ENCODE measurements at regions not wholly inside any gene's neighbourhood (a gene's known extent, or its start where the extent isn't known, plus 50 kb on each side); places are given as distances from the start of the nearest gene placed in this dataset.

DNA sequence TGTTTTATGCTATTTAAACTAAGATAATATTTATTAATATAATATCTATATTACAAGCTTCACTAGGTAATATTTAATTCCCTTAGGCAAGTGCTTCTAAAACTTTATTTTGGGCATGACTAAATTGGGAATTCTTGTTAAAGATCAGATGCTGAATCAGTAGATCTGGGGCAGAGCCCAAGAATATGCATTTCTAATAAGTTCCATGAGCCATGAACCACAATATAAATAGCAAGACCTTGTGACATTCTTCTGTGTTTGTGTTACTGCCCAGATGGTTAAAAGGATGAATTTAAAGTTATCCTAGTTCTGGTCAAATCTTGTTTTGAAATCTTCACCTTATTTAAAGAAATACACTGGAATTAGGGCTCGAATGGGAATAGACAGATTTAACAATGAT, 258.4 kb upstream of the CACNA2D1 start:
- H3K36me3 Mint-ChIP-seq = no peaks in the 10 kb centered on the region
- no peak overlapping the region for H3K4me3 Mint-ChIP-seq
- no peaks in the 10 kb centered on the region for H3K4me1 Mint-ChIP-seq
- no peak overlapping the region for H3K27ac Mint-ChIP-seq
- no peak for DNase-seq
- H3K27me3 Mint-ChIP-seq = no peaks in the 10 kb centered on the region
- H3K9me3 Mint-ChIP-seq = no peaks in the 10 kb centered on the region

DNA sequence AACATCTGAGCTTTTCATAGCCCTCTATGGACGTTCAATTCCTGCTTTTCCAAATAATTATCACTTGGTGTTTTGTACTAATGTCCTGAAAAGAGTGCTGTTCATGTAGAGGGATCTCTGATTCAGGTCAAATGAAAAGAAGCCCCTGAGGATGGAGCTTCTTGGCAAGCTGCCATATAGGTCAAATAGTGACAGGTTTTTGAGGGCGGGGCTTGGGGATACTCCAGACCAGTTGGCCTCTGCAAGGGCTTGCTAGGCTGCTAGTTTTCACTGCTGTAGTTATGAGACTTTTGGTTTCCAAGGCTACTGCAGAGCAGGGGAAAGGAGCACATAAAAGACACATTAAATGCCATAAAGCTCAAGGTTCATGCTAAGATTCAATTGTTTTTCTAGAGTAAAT, 257.2 kb upstream of the CACNA2D1 start:
- no peaks in the 10 kb centered on the region for H3K4me1 Mint-ChIP-seq
- H3K36me3 Mint-ChIP-seq = no peaks in the 10 kb centered on the region
- no peak for DNase-seq
- no peaks in the 10 kb centered on the region for H3K27me3 Mint-ChIP-seq
- H3K27ac Mint-ChIP-seq = no peak overlapping the region
- no peaks in the 10 kb centered on the region for H3K9me3 Mint-ChIP-seq
- H3K4me3 Mint-ChIP-seq = no peak overlapping the region

DNA sequence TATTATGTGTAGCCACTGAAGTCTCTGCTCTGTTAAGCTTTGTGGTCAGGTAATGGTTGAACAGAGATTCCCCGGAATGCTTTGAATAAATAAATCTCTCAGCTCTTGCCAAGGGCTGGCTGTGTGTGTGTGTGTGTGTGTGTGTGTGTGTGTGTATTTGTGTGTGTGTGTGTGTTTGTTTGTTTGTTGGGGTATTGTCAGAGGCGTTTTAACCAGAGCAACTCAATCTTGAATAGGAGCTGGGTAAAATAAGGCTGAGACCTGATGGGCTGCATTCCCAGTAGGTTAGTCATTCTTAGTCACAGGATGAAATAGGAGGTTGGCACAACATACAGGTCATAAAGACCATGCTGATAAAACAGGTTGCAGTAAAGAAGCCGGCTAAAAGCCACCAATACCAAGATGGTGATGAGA, 256.2 kb upstream of the CACNA2D1 start:
- no peak for DNase-seq
- no peaks in the 10 kb centered on the region for H3K27me3 Mint-ChIP-seq
- H3K27ac Mint-ChIP-seq = no peak overlapping the region
- no peaks in the 10 kb centered on the region for H3K4me1 Mint-ChIP-seq
- H3K4me3 Mint-ChIP-seq = no peak overlapping the region
- H3K9me3 Mint-ChIP-seq = no peaks in the 10 kb centered on the region
- no peaks in the 10 kb centered on the region for H3K36me3 Mint-ChIP-seq

DNA sequence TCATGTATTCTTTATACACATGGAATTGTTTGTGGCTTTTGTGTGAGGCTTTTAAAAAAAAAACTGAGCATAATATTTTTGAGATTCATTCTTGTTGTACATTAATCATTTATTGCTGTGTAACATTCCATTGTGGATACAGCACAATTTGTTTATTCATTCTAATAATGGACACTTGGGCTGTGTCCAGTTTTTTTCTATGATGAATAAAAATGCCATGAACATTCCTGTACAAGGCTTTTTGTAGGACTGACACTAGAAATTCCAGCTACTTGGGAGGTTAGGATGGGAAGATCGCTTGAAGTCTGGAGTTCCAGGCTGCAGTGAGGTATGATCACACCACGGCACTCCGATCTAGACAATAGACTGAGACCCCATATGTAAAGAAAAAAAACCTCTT, 254.3 kb upstream of the CACNA2D1 start:
- Mint-ChIP-seq H3K27me3 (no peaks in the 10 kb centered on the region), H3K4me1 (no peaks in the 10 kb centered on the region), H3K36me3 (no peaks in the 10 kb centered on the region), H3K4me3 (no peak overlapping the region), H3K9me3 (no peaks in the 10 kb centered on the region), H3K27ac (no peak overlapping the region)
- DNase-seq = no peak

DNA sequence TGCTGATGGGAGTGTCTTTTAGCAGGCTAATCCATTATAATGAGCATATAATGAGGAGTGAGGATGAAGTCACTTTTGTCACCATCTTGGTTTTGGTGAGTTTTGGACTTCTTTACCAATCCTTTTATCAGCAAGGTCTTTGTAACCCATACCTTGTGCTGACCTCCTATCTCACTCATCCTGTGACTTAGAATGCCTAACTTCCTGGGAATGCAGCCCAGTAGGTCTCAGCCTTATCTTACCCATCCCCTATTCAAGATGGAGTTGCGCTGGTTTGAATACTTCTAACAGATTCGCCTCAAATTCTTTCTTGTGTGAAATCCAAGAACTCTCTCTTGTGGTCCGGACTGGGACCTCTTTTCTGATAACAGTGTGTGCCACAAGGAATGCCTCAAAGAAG, 253.1 kb upstream of the CACNA2D1 start:
- no peaks in the 10 kb centered on the region for H3K27me3 Mint-ChIP-seq
- no peaks in the 10 kb centered on the region for H3K4me1 Mint-ChIP-seq
- no peak for DNase-seq
- no peak overlapping the region for H3K27ac Mint-ChIP-seq
- H3K9me3 Mint-ChIP-seq = no peaks in the 10 kb centered on the region
- no peak overlapping the region for H3K4me3 Mint-ChIP-seq
- H3K36me3 Mint-ChIP-seq = no peaks in the 10 kb centered on the region

DNA sequence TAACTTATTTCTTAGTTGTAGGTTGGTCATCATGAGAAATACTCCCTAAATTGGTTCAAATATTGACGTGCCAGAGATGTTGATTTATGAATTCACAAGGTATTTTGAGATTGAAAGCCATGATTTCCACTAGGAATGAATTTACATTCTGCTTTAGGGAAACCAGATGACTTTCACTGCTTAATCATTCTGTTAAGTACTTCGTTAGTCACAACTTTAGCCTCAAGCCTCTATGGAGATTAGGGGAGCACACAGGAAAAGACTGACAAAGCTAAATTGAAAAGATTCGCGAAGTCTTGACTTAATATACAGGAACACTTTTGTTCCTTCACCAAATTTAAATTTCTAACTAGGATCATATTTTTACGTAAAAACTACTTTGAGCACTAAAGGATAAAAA, 250.4 kb upstream of the CACNA2D1 start:
- Mint-ChIP-seq H3K9me3 (no peaks in the 10 kb centered on the region), H3K4me3 (no peak overlapping the region), H3K27ac (no peak overlapping the region), H3K36me3 (no peaks in the 10 kb centered on the region), H3K27me3 (no peaks in the 10 kb centered on the region), H3K4me1 (no peaks in the 10 kb centered on the region)
- no peak for DNase-seq

DNA sequence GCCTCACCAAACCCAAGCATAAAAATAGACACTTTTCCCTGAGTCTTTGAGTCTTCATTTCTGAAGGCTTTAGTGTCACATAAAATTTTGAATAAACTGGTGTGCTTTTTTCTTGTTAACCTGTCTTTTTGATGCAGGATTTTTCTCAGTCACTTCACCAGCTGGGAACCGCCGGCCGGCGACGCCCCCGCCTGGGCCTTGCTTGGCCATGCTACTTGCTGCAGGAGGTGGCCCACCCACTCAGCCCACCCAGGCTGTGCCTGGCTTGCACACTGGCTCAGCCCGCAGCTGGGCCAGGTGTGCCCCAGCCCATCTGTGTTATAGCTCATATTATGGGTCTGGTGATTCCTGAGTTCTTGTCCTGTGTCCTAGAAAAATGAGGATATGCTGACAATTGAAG, 247.4 kb upstream of the CACNA2D1 start:
- H3K4me3 Mint-ChIP-seq = no peak overlapping the region
- H3K27ac Mint-ChIP-seq = no peak overlapping the region
- no peak for DNase-seq
- H3K4me1 Mint-ChIP-seq = no peaks in the 10 kb centered on the region
- no peaks in the 10 kb centered on the region for H3K27me3 Mint-ChIP-seq
- H3K36me3 Mint-ChIP-seq = no peaks in the 10 kb centered on the region
- no peaks in the 10 kb centered on the region for H3K9me3 Mint-ChIP-seq

DNA sequence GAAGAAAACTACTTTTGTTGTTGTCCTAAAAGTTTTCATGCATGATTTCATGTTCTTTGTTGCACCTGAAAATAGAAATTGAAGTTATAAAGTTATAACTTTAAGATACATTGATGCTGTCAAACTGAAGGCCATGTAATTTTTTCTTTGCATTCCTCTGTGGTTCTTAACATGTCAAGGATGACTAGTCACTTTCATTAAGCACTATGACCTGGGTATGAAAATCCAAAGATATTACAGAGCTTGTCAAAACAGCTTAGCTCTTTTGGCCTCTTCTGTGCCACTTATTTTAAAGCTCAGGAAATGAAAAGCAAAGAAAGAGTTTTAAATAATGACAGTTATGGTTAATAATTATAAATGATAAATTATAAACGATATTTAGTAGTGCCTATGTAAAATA, 241.6 kb upstream of the CACNA2D1 start:
- Mint-ChIP-seq H3K9me3 (no peaks in the 10 kb centered on the region), H3K4me3 (no peak overlapping the region), H3K27ac (no peak overlapping the region), H3K27me3 (no peaks in the 10 kb centered on the region), H3K4me1 (no peaks in the 10 kb centered on the region), H3K36me3 (no peaks in the 10 kb centered on the region)
- no peak for DNase-seq

DNA sequence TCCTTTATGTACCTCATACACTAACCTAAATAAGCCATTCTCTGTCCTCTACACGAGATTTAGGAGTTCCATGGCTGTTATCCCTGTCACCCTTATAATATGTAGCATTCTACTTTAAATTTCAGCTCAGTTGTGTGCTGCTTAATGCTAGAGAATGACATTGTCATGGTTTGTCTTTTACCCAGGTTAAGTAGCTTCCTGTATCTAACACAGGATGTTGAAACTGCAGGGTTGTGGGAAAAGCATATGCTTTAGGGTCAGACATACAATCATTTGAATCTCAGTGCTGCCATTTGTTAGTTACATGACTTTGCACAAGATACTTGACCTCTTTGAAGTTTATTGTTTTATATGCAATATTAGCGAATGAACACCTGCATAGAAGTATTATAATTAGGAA, 235.1 kb upstream of the CACNA2D1 start:
- peak overlapping the region; percentile 43 for H3K4me3 Mint-ChIP-seq
- DNase-seq = no peak
- peaks cover 3% of the 10 kb centered on the region for H3K36me3 Mint-ChIP-seq
- H3K27me3 Mint-ChIP-seq = no peaks in the 10 kb centered on the region
- peaks cover 11% of the 10 kb centered on the region for H3K9me3 Mint-ChIP-seq
- H3K4me1 Mint-ChIP-seq = peaks cover 15% of the 10 kb centered on the region
- H3K27ac Mint-ChIP-seq = peak overlapping the region; percentile 87

DNA sequence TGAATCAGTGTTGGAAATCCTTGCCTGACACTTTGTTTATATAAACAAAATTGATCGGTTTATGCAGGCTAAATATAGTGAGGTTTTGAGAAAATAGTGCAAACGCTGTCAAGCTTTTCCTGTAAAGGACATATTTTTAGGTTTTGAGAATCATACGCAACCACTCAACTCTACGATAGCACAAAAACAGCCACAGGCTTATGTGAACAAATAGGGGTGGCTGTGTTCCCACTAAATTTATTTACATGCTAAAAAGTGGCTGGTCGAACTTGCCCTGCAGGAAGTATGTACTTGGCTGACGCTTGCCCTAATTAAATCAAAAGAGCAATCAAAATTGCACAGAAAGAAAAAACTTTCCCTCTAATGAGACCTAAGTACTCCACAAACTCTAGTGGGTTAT, 234.7 kb upstream of the CACNA2D1 start:
- peaks cover 15% of the 10 kb centered on the region for H3K4me1 Mint-ChIP-seq
- no peak for DNase-seq
- H3K4me3 Mint-ChIP-seq = peak overlapping the region; percentile 43
- H3K27me3 Mint-ChIP-seq = no peaks in the 10 kb centered on the region
- H3K36me3 Mint-ChIP-seq = peaks cover 3% of the 10 kb centered on the region
- H3K27ac Mint-ChIP-seq = peak overlapping the region; percentile 87
- H3K9me3 Mint-ChIP-seq = peaks cover 11% of the 10 kb centered on the region

DNA sequence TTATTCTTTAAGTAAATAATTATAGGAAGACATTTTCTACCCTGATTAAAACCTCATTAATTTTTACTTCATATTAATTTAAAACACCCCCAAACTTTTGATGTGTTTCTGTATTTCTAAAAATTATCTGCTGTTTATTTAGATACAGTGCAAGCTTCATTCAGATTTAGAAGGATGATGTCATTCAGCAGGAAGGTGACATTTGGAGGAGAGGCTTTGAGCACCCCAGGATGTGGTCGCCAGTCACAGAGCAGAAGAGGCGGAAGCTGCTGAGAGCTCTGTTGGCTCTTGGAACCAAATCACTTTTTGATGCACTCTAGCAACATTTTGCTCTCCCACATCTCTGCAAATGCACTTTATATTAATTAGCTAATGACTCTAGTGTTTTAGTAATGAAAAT, 233.9 kb upstream of the CACNA2D1 start:
- DNase-seq = peak; percentile 56
- H3K4me3 Mint-ChIP-seq = no peak overlapping the region

DNA sequence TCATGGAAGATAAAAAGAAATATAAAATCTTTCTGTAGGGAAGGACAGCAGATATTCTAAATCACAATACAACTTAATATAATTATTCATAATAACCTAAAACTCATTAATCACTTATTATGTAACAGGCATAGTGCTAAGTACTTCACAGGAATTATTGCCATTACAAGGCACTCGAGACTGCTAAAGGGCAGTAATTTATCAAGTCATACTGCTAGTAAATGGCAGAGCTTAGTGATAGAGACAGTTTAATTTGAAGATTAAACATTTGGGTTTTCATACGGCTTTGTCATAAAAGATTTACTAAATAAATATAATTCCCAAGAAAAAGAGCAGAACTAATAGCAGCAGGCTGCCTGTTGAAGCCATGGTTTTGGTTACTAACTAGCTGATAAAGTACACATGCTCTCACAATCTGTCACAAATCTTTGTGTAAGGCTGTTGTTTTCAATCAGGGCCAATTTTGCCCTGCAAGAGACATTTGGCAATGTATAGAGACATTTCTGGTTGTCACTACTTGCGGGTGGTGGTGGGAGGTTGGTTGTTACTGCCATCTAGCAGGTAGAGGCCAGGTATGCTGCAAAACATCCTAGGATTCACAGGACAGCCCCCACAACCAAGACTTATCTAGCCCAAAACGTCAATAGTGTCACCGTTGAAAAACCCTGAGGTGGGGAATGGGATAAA, 233.3 kb upstream of the CACNA2D1 start:
- DNase-seq = peak; percentile 1
- Mint-ChIP-seq H3K4me3 (no peak overlapping the region), H3K27me3 (no peaks in the 10 kb centered on the region), H3K27ac (peak overlapping the region; percentile 89), H3K4me1 (peaks cover 15% of the 10 kb centered on the region), H3K9me3 (peaks cover 11% of the 10 kb centered on the region), H3K36me3 (peaks cover 3% of the 10 kb centered on the region)

More for the DNA sequence above, 233.9 kb upstream of the CACNA2D1 start:
- H3K4me1 Mint-ChIP-seq = peaks cover 15% of the 10 kb centered on the region
- no peaks in the 10 kb centered on the region for H3K27me3 Mint-ChIP-seq
- H3K9me3 Mint-ChIP-seq = peaks cover 11% of the 10 kb centered on the region
- H3K36me3 Mint-ChIP-seq = peaks cover 3% of the 10 kb centered on the region
- H3K27ac Mint-ChIP-seq = peak overlapping the region; percentile 89

DNA sequence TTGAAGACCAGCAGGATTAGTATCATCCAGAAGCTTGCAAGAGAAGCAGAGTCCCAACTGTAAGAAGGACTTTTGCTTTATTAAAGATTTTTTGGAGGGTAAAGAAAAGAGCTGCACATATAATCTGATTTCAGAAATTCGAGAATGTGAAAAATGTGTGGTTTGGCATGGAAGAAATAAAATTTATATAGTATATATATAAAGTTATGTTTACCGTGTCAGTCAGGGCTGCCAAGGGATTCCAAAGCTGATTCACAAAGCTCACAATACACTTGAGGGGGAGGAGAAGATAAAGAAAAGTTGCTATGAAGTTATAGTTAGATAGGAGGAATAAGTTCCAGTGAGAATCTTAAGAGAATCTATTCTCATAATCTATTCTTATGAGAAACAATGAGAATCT, 231.8 kb upstream of the CACNA2D1 start:
- Mint-ChIP-seq H3K36me3 (peaks cover 3% of the 10 kb centered on the region), H3K9me3 (peaks cover 11% of the 10 kb centered on the region), H3K27ac (no peak overlapping the region), H3K4me1 (peaks cover 15% of the 10 kb centered on the region), H3K4me3 (no peak overlapping the region), H3K27me3 (no peaks in the 10 kb centered on the region)
- DNase-seq = no peak

DNA sequence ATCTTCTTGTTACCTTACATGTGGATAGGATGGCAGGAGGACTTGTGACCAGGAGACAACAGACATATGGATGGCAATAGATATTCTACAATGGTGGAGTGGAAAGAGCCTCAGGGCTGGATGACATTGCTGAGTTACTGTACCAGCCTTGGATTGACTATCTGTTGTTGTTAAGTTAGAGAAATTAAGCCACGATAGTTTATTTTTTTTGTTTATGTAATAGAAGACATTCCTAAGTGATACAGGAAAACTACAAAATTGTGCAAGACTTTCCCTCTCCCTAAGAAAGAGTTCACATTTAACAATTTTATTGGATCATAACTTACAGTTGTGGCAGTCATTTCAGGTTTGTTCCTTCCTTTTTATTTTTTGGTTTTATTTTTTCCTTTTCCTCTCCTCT, 230.7 kb upstream of the CACNA2D1 start:
- peaks cover 15% of the 10 kb centered on the region for H3K4me1 Mint-ChIP-seq
- H3K27me3 Mint-ChIP-seq = no peaks in the 10 kb centered on the region
- DNase-seq = no peak
- H3K9me3 Mint-ChIP-seq = peaks cover 10% of the 10 kb centered on the region
- no peak overlapping the region for H3K27ac Mint-ChIP-seq
- H3K4me3 Mint-ChIP-seq = no peak overlapping the region
- H3K36me3 Mint-ChIP-seq = peaks cover 3% of the 10 kb centered on the region

DNA sequence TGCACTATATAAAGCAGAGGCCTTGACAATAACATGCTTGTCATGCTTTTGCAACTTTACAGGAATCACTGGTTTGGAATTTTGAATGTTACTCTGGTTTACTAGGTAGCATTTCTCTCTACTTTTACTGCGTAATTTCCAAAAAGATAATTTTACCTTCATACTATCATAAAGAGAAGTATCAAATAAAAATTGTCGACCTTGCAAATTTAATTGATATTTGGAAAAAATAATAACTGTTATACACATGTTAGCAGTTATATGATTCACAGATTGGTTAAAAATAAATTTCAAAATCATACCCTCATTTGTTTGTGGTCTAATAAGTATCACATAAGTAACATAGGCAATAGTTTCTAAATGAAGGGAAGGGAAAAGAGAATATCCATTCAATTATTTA, 228.5 kb upstream of the CACNA2D1 start:
- Mint-ChIP-seq H3K27me3 (no peaks in the 10 kb centered on the region), H3K4me1 (peaks cover 4% of the 10 kb centered on the region), H3K4me3 (no peak overlapping the region), H3K36me3 (no peaks in the 10 kb centered on the region), H3K27ac (no peak overlapping the region), H3K9me3 (peaks cover 7% of the 10 kb centered on the region)
- no peak for DNase-seq

DNA sequence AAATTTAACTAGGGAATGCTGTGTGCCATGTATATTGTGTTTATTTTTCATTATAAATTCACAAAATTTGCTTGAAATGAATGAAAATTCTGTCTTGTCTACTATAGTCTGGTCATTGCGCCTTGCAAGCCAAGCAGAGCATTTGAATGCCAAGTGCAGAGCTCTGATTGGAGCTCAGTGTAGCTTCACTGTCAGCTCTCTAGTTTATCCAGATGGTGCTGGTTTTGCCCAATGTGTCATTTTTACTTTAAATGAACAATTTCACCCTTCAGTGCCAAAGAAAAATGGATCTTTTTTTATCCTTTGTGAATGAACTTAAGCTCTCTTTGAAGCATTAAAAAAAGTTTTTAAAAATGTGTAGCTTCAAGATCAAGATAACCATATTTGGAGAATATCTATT, 225.6 kb upstream of the CACNA2D1 start:
- Mint-ChIP-seq H3K36me3 (no peaks in the 10 kb centered on the region), H3K9me3 (no peaks in the 10 kb centered on the region), H3K27ac (no peak overlapping the region), H3K27me3 (no peaks in the 10 kb centered on the region), H3K4me3 (no peak overlapping the region), H3K4me1 (no peaks in the 10 kb centered on the region)
- DNase-seq = no peak

Measured in activated naive CD8-positive, alpha-beta T cell treated with anti-CD3 and anti-CD28 coated beads for 36 hours (primary cell).